ENCODE measurements at regions not wholly inside any gene's neighbourhood (a gene's known extent, or its start where the extent isn't known, plus 50 kb on each side); places are given as distances from the start of the nearest gene placed in this dataset.

DNA sequence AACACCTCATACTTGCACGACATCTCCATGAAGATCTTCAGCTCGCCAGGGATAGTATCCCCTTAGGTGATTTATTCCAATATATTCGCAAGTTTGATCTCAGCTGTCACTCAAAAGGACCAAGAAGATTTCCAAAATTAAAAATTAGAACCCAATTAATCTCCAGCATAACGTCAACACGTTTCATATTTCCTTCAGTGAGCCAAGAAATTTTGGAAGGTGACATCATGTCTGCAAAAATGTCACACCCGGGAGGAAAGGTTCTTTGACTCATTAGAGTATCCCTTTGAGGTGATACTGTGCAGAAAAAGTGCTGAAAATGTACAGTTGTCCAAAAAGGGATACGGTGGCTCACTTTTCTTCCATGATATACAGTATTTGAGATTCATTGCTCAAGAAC is 569.6 kb downstream of the EFNB2 start:
- 62% methylated on average over 7 of the region's 7 CpGs for WGBS
- Histone ChIP-seq H3K9me3 (no peaks in the 10 kb centered on the region), H3K4me3 (no peak overlapping the region), H3K27me3 (no peaks in the 10 kb centered on the region), H3K36me3 (no peaks in the 10 kb centered on the region), H3K27ac (replicated peaks in 1 of 4) (no peak overlapping the region), H3K4me1 (no peaks in the 10 kb centered on the region)
- TF ChIP-seq, protein P1, sequence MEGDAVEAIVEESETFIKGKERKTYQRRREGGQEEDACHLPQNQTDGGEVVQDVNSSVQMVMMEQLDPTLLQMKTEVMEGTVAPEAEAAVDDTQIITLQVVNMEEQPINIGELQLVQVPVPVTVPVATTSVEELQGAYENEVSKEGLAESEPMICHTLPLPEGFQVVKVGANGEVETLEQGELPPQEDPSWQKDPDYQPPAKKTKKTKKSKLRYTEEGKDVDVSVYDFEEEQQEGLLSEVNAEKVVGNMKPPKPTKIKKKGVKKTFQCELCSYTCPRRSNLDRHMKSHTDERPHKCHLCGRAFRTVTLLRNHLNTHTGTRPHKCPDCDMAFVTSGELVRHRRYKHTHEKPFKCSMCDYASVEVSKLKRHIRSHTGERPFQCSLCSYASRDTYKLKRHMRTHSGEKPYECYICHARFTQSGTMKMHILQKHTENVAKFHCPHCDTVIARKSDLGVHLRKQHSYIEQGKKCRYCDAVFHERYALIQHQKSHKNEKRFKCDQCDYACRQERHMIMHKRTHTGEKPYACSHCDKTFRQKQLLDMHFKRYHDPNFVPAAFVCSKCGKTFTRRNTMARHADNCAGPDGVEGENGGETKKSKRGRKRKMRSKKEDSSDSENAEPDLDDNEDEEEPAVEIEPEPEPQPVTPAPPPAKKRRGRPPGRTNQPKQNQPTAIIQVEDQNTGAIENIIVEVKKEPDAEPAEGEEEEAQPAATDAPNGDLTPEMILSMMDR (IDR thresholded peaks at IDR 0.05), result no peak
- TF ChIP-seq POLR2A (IDR thresholded peaks at IDR 0.05; ENCODE audit: low read depth), result no peak
- TF ChIP-seq POLR2AphosphoS5 (IDR thresholded peaks at IDR 0.05), result no peak
- intact Hi-C loops (cut with DNase I), result no loop called here
- no peak for DNase-seq (ENCODE audit: extremely low spot score)

DNA sequence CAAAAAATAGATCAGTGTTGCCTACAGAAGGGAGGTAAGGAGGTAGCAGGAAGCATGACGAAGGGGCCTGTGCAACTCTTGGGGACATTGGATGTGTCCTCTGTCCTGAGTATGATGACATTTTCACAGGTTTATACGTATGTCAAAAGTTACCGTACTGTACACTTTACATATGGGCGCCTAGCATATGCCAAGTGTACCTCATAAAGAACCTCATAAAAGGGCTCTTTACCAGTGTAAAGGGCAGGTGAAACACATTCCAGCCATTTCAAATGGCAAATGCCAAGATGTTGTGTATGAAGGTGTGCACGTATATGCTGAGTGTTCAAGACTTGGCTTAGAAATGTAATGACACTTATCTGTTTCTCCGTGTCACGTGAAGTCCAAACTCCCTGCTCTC is 573.4 kb downstream of the EFNB2 start:
- H3K4me3 ChIP-seq, result no peak overlapping the region
- no peaks in the 10 kb centered on the region for H3K9me3 ChIP-seq
- DNase-seq (ENCODE audit: extremely low spot score), result no peak
- H3K27me3 ChIP-seq, result no peaks in the 10 kb centered on the region
- 95% methylated on average over 7 of the region's 7 CpGs for WGBS
- H3K27ac ChIP-seq (replicated peaks in 1 of 4), result no peak overlapping the region
- intact Hi-C loops (cut with DNase I), result no loop called here
- TF ChIP-seq POLR2AphosphoS5 (IDR thresholded peaks at IDR 0.05) (no peak), EP300 (IDR thresholded peaks at IDR 0.05) (no peak), POLR2A (IDR thresholded peaks at IDR 0.05; ENCODE audit: low read depth) (no peak)
- TF ChIP-seq, protein P1 (IDR thresholded peaks at IDR 0.05), result no peak
- H3K36me3 ChIP-seq, result no peaks in the 10 kb centered on the region
- peaks cover 0 to 4% (median 0%) of the 10 kb centered on the region in 4 donors for H3K4me1 ChIP-seq

DNA sequence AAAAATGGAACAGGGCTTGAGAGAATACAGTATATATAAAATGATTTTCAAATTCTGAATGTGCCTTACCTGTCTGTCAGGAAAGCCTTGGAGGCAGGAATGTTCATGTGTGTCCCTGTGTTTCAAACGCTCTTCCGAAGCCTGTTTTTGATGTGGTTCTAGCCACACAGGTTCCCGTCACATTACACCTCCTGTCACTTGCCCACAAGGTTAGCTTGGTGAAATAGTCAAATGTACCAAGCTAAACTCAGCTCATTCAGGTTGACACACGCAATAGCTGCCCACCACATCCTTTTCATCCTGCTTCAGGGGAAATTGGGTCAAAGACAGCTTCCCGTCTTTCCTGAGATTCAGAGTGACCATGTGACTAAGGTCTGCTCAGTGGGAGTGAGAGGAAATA is 574.0 kb downstream of the EFNB2 start:
- Histone ChIP-seq H3K4me1 (peaks cover 0 to 4% (median 0%) of the 10 kb centered on the region in 4 donors), H3K36me3 (no peaks in the 10 kb centered on the region), H3K27ac (replicated peaks in 1 of 4) (no peak overlapping the region), H3K27me3 (no peaks in the 10 kb centered on the region), H3K9me3 (no peaks in the 10 kb centered on the region), H3K4me3 (no peak overlapping the region)
- WGBS, result 87% methylated on average over 5 of the region's 5 CpGs
- no peak for DNase-seq (ENCODE audit: extremely low spot score)
- TF ChIP-seq EP300 (IDR thresholded peaks at IDR 0.05) (no peak), POLR2AphosphoS5 (IDR thresholded peaks at IDR 0.05) (no peak), POLR2A (IDR thresholded peaks at IDR 0.05; ENCODE audit: low read depth) (no peak)
- TF ChIP-seq, protein P1 (IDR thresholded peaks at IDR 0.05), result no peak
- intact Hi-C loops (cut with DNase I), result no loop called here

DNA sequence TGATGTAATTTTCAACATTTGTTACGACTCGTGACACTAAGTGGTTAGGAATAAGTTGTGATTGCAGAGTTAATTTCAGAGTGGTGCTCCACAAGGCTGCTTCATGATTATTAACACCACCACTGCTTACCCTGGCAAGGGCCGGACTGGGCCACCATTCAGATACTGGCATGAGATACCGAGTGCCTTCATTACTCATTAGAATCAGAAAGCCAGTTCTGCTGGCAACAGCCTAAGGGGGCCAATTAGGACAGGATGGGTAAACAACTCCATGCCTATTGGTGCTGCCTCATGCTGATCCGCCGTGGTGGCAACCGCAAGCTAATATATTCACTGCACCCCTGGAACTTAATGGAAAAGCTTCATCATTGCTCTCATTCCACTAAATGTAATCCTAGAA is 575.1 kb downstream of the EFNB2 start:
- H3K27ac ChIP-seq (replicated peaks in 1 of 4), result no peak overlapping the region
- intact Hi-C loops (cut with DNase I), result no loop called here
- WGBS, result 93% methylated on average over 7 of the region's 7 CpGs
- TF ChIP-seq POLR2A (IDR thresholded peaks at IDR 0.05; ENCODE audit: low read depth), result no peak
- TF ChIP-seq EP300 (IDR thresholded peaks at IDR 0.05), result no peak
- TF ChIP-seq, protein P1 (IDR thresholded peaks at IDR 0.05), result no peak
- TF ChIP-seq POLR2AphosphoS5 (IDR thresholded peaks at IDR 0.05), result no peak
- no peaks in the 10 kb centered on the region for H3K9me3 ChIP-seq
- peaks cover 0 to 4% (median 0%) of the 10 kb centered on the region in 4 donors for H3K4me1 ChIP-seq
- no peaks in the 10 kb centered on the region for H3K27me3 ChIP-seq
- DNase-seq (ENCODE audit: extremely low spot score), result no peak
- no peak overlapping the region for H3K4me3 ChIP-seq
- no peaks in the 10 kb centered on the region for H3K36me3 ChIP-seq

DNA sequence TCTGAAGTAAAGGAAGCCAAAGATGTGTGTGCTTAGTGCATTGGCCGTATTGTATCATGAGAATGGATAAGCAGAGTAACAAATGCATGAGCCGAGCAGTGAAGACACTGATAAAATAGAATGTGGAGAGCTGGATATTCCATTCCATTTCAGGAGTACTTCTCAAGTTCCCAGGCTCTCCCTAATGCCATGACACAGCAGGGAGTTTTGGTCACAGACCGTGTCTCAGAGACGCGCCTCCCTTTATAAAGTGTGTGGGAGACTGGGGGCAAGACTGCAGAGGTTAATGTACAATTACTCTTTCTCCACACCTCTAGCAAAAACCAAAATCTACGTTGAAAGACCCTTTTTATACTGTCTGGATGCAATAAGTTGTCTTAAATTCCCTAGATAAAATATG is 575.6 kb downstream of the EFNB2 start:
- no peaks in the 10 kb centered on the region for H3K9me3 ChIP-seq
- no peaks in the 10 kb centered on the region for H3K27me3 ChIP-seq
- intact Hi-C loops (cut with DNase I), result no loop called here
- no peaks in the 10 kb centered on the region for H3K36me3 ChIP-seq
- no peak for DNase-seq (ENCODE audit: extremely low spot score)
- TF ChIP-seq EP300 (IDR thresholded peaks at IDR 0.05) (no peak), POLR2AphosphoS5 (IDR thresholded peaks at IDR 0.05) (no peak), POLR2A (IDR thresholded peaks at IDR 0.05; ENCODE audit: low read depth) (no peak)
- TF ChIP-seq, protein P1 (IDR thresholded peaks at IDR 0.05), result no peak
- WGBS, result 95% methylated on average over 6 of the region's 6 CpGs
- no peak overlapping the region for H3K27ac ChIP-seq (replicated peaks in 1 of 4)
- H3K4me3 ChIP-seq, result no peak overlapping the region
- H3K4me1 ChIP-seq, result peaks cover 0 to 4% (median 0%) of the 10 kb centered on the region in 4 donors

Measured in esophagus muscularis mucosa (tissue), 4 donors.